Endothelial cell (in vitro differentiated cells): ENCODE measurements at regions not wholly inside any gene's neighbourhood (a gene's known extent, or its start where the extent isn't known, plus 50 kb on each side); places are given as distances from the start of the nearest gene placed in this dataset.

Experiments used
- DNase-seq: peaks from one replicate; pipeline ENCODE4 v3.0.0; 2021; ENCODE audit warnings: low spot score
- H3K27ac Mint-ChIP-seq: one replicate; pipeline ENCODE4 v1.8.0; 2021; ENCODE audit warnings: mixed read lengths, inconsistent platforms; ENCODE audit not compliant: unreplicated experiment
- H3K27me3 Mint-ChIP-seq: one replicate; pipeline ENCODE4 v1.8.0; 2021; ENCODE audit warnings: mild to moderate bottlenecking, moderate library complexity, mixed read lengths, inconsistent platforms; ENCODE audit not compliant: unreplicated experiment
- H3K36me3 Mint-ChIP-seq: one replicate; pipeline ENCODE4 v1.8.0; 2021; ENCODE audit warnings: mild to moderate bottlenecking, low read depth, mixed read lengths, inconsistent platforms; ENCODE audit not compliant: unreplicated experiment
- H3K4me1 Mint-ChIP-seq: one replicate; pipeline ENCODE4 v1.8.0; 2021; ENCODE audit warnings: mild to moderate bottlenecking, mixed read lengths, inconsistent platforms; ENCODE audit not compliant: unreplicated experiment
- H3K4me3 Mint-ChIP-seq: one replicate; pipeline ENCODE4 v1.8.0; 2021; ENCODE audit warnings: mild to moderate bottlenecking, mixed read lengths, inconsistent platforms; ENCODE audit not compliant: unreplicated experiment
- H3K9me3 Mint-ChIP-seq: one replicate; pipeline ENCODE4 v1.8.0; 2021; ENCODE audit warnings: mixed read lengths, inconsistent platforms; ENCODE audit not compliant: unreplicated experiment
- CTCF ChIP-seq: fragments of 200-600 bp; sonication (generic); IDR thresholded peaks from one replicate; pipeline ENCODE4 v1.5.0; 2021; ENCODE audit warnings: antibody characterized with exemption; ENCODE audit not compliant: unreplicated experiment

- Mint-ChIP-seq H3K4me1 (peaks cover 25% of the 10 kb centered on the region), H3K9me3 (peaks cover 4% of the 10 kb centered on the region), H3K4me3 (no peak overlapping the region), H3K36me3 (peaks cover 9% of the 10 kb centered on the region), H3K27ac (peak overlapping the region; percentile 86), H3K27me3 (no peaks in the 10 kb centered on the region)
- peak; percentile 14 for DNase-seq
- no peak for TF ChIP-seq CTCF
Observed at GRCh38 chr17:6191405-6192324, 121.5 kb downstream of the WSCD1 start.

- Mint-ChIP-seq H3K27ac (no peak overlapping the region), H3K4me3 (no peak overlapping the region), H3K9me3 (no peaks in the 10 kb centered on the region), H3K36me3 (no peaks in the 10 kb centered on the region), H3K4me1 (peaks cover 18% of the 10 kb centered on the region), H3K27me3 (no peaks in the 10 kb centered on the region)
- TF ChIP-seq CTCF: no peak
- DNase-seq: no peak
Observed at GRCh38 chr17:6187836-6188235, 117.7 kb downstream of the WSCD1 start.

GRCh38 chr17:6186998-6187397 is 116.8 kb downstream of the WSCD1 start:
- H3K27me3 Mint-ChIP-seq: no peaks in the 10 kb centered on the region
- no peak overlapping the region for H3K27ac Mint-ChIP-seq
- no peaks in the 10 kb centered on the region for H3K9me3 Mint-ChIP-seq
- H3K4me1 Mint-ChIP-seq: peaks cover 15% of the 10 kb centered on the region
- no peak for TF ChIP-seq CTCF
- no peak overlapping the region for H3K4me3 Mint-ChIP-seq
- DNase-seq: no peak
- H3K36me3 Mint-ChIP-seq: no peaks in the 10 kb centered on the region

GRCh38 chr17:6184508-6184907 is 114.3 kb downstream of the WSCD1 start:
- DNase-seq: no peak
- H3K4me1 Mint-ChIP-seq: peaks cover 2% of the 10 kb centered on the region
- H3K27me3 Mint-ChIP-seq: peaks cover 1% of the 10 kb centered on the region
- H3K4me3 Mint-ChIP-seq: no peak overlapping the region
- H3K36me3 Mint-ChIP-seq: no peaks in the 10 kb centered on the region
- no peak for TF ChIP-seq CTCF
- H3K27ac Mint-ChIP-seq: no peak overlapping the region
- H3K9me3 Mint-ChIP-seq: no peaks in the 10 kb centered on the region

GRCh38 chr17:6179017-6179416 is 108.8 kb downstream of the WSCD1 start:
- Mint-ChIP-seq H3K27me3 (peaks cover 1% of the 10 kb centered on the region), H3K27ac (peak overlapping the region; percentile 96), H3K4me3 (no peak overlapping the region), H3K9me3 (no peaks in the 10 kb centered on the region), H3K4me1 (peaks cover 10% of the 10 kb centered on the region), H3K36me3 (no peaks in the 10 kb centered on the region)
- DNase-seq: no peak
- no peak for TF ChIP-seq CTCF
